GM19328 (cell line): ENCODE measurements at regions not wholly inside any gene's neighbourhood (a gene's known extent, or its start where the extent isn't known, plus 50 kb on each side); places are given as distances from the start of the nearest gene placed in this dataset.

Source experiments
- ATAC-seq: cut with Tn5 transposase; IDR thresholded peaks from one replicate; pipeline ENCODE4 v1.9.1; 2021; ENCODE audit warnings: mild to moderate bottlenecking, moderate library complexity; ENCODE audit not compliant: unreplicated experiment

DNA sequence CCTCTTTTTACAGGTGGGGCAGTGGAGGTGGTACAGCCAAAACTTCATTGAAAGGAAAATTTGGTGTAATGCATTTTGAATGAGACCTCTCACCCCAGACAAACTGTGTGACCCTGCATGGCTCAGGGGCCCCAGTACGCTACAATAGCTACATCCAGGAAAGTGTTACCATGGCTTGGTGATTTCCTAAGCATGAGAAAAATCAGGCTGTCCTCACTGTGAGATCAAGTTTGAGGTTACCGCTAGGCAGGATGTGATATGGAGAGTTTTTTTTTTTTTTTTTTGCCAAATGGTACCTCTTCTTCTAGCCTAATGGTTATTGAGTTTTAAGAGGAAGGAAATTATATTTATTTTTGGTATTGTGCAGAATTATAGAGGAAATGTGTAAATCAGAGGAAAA is 305.3 kb downstream of the CD83 start:
- ATAC-seq: no peak

DNA sequence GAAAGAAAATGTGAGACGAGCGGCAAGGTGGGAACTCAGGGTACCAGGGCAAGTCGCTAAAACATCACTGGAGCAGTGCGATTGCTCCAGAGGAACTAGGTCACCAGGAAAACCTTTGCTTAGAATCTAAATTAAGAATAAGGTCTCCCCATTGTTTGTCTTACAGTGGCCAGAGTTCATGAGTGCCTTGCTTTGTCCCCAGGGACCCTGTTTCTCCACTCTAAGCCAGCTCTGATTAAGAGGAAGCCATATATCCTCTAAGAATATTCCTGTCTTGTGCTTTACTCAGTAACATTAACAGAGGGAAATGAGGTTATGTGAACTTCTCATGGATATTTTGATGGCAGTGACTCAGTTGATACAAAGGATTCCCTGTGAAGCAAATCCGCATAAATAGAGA is 305.8 kb downstream of the CD83 start:
- ATAC-seq: no peak

DNA sequence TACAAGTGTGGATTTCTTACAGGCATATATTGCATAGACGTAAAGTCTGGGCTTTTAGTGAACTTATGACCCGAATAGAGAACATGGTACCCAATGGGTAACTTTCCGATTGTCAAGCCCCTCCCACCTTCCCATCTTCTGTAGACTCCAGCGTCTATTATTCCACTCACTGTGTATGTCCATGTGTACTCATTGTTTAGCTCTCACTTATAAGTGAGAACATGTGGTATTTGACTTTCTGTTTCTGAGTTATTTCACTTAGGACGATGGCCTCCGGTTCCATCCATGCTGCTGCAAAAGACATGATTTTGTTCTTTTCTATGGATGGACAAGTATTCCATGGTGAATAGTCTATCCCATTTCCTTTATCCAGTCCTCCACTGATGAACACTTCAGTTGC is 306.4 kb downstream of the CD83 start:
- ATAC-seq: no peak

DNA sequence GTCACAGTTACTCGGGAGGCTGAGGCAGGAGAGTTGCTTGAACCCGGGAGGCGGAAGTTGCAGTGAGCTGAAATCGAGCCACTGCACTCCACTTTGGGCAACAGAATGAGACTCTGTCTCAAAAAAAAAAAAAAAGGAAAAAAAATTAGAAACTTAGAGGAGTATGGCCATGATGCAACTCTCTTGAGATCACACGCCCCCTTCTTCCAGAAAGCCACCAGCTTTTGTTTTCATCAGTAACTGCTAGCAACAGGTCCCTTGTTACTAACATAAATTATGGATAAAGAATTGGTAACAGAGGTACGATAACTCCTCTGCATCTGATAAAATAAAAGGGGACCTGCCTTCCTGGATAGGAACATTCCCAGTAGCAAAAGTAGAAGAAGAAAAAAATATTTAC is 308.2 kb downstream of the CD83 start:
- ATAC-seq: no peak

DNA sequence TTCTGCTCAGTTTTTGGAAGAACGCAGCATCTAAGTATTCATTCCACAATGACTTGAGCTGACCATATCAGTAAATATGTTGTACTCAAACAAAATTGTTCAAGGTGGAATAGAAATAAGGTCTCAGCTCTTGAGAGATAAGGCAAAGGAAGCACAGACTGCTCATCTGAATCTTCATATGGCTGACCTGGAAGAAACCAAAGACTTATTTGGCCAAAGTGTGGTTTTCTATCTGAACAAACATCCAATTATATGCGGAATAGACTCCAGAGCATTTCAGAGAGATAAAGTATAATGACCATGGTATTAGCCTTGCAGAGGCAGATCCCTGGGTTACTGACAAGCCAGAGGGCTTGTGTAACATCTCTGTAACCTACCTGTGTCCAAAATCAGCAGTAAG is 308.7 kb downstream of the CD83 start:
- ATAC-seq: no peak

DNA sequence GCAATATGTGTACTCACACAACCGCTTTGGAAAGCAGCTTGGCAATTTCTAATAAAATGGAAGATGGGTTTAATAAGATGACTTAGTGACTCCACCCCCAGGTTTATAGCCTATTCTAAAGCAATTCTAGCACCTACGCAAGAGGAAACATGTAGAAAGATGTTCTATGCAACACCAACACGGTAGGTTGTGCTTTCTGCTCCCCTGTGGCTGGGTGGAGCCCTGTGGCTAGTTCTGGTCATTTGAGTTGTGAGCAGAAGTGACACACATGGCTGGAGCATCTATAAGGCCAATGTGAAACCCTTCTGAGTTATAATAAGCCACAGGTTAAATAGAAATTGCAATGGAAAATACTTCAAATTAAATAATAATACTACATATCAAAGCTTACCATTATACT is 310.7 kb downstream of the CD83 start:
- ATAC-seq: no peak

DNA sequence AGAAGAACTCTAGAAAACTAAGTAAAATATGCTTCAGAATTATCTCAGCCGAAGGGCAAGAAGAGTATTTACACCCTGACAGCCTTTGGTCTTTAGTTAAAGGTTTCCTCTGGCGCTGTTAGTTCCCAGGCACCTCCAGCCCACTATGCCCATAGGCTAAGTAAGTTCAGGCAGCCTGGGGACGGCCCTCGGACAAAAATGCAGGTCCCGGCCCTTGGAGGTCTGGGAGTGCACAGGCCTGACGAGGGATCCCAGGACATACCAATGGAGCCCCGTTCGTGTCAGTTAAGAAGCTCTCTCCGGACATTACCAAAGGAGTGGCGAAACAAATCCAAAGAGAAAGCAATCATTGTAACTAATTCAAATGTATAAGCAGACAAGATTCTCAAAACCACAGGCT is 311.8 kb downstream of the CD83 start:
- no peak for ATAC-seq

DNA sequence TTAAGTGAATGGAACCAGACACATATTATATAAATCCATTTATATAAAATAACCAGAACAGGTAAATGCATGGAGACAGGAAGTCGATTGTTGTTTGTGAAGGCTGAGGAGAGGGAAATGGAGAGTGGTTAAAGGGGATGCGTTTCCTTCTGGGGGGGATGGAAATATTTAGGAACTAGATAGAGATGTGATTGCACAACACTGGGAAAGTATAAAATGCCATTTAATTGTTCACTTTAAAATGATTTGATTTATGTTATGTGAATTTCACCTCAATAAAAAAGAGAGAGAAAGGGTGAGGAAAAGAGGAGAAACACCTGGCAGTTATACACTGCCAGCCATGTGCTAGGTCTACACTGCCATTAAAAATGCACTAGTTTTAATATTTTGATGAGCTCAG is 312.6 kb downstream of the CD83 start:
- no peak for ATAC-seq

DNA sequence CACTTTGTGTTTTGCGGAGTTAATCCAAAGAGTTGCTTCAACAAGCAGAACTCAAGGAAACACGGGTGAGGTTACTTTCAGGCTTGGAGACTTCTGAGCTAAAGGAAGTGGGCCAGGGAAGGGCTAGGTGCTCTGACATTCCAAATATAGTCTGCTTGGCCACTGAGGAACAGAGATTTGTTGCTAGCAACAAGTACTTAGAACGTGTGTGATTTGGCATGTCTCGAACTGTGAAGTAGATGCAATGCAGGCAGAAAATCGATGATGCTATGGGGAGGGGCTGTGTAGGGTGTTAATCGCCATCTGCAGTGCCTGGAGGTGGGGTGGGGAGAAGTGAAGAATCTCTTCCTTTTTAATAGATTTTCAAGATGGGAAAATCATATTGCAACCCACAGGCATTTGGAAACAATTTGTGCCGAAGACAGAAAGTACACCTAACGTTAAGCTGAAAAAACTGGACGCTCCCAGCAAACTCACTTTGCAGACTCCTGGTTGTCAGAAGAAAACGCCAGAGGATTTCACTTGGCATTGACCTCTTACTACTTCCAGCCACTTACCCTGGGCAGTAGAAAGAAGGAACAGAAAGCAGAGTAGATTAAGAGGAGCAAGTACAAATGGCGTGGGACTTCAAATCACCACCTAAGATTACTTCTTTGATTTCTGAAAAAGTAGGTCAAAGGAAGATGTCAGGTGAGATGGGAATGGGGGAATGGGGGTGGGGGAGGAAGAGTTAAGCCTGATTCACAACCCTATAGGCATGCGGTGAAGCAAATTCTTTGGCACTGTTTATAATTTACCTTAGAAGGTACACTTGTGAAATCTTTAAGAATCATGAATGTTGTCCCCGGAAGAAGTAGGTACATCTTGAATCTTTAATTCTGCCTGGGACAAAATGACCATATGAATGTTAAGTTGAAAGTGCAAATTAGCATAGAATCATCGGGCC is 314.1 kb downstream of the CD83 start:
- ATAC-seq: no peak

DNA sequence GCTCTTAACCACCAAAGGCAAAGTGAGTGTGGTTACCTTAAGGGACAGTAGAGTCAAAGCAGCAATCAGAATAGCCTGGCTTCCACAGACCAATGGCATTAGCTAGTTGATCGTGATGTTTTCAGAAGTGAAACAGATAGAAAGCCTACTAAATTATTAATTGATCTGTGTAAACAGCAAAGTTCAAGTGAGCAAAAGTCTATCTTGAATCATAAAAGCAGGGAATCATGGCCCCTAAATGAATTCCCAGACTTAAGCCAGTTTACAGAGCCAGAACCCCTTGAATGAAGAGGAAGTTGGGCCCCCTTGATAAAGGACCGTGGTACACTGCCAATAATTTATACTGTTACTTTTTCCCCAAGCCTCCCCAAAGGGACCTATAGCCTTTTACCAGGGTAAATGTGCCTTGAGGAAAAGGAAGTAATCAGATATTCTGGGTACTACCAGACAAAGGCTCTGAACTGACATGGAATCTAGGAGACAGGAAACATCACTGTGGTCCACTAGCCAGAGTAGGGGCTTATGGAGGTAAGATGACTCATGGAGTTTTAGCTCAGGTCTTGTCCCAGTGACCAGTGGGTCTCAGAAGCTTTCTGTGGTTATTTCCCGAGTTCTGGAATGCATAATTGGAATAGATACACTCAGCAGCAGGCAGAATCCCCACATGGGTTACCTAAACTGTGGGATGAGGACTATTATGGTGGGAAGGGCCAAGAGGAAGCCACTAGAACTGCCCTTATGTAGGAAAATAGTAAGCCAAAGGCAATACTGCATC is 317.5 kb downstream of the CD83 start:
- ATAC-seq: no peak

DNA sequence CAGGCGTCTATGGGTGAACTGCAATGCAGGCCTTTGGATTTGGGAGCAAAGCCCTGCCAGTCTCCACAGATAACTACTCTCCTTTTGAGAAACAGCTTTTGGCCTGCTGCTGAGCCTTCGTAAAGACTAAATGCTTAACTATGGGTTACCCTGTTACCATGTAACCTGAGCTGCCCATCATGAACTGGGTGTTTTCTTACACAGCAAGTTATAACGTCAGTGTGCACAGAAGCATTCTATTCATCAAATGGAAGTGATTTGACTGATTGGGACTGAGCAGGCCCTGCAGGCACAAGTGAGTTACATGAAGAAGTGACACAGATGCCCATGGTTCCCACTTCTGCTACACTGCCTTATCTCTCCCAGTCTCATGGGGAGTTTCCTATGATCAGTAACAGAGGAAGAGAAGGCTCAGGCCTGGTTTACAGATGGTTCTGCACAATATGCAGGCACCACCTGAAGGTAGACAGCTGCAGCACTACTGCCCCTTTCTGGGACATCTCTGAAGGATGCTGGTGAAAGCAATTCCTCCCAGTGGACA is 319.1 kb downstream of the CD83 start:
- ATAC-seq: no peak

DNA sequence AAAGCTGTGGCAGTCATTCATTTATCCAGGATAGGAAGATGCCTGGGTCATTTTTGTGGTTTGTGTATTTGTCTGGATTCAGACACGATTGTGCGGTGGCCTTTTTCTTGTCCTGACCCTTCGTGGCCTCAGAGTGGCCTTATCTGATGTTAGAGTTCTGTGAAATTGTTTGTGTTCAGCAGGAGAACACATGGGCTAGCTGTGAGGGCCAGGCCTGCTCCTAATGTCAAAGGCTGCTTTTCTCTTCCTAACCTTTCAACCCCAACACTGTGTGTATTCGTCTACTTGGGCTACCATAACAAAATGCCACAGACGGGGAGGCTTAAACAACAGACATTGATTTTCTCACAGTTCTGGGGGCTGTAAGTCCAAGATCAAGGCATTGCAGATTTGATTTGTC is 321.8 kb downstream of the CD83 start:
- ATAC-seq: no peak

DNA sequence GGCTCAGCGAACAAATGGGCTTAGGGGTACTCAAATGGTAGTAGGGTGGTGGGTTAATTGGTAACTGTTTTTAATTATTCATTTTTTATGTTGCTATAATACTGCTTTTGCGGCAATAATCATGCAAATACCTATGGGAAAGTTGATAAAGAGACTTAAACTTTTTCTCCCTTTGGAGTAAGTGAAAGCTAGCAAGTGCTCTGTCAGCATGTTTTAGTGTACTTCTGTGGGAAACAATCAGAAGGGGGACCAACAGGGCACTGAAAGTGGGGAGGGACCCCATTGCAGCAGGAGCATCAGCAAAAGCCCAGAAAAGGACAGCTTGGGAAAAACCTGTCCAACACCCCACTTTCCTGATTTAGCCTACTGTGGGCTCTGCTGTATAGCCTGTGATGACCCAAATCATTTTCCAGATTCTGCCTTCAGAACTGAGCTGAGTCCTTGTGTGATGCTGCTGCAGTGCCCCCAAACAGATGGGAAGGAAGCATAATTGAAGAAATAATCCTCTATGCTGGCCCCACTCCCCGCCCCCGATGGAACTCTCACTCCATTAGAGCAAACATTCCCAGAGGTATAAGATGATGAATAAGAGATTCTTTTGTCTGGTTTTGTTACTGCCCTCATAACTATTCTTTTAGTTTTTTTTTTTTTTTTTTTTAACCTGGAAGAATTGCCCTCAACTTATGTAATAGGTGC is 322.8 kb downstream of the CD83 start:
- ATAC-seq: no peak

DNA sequence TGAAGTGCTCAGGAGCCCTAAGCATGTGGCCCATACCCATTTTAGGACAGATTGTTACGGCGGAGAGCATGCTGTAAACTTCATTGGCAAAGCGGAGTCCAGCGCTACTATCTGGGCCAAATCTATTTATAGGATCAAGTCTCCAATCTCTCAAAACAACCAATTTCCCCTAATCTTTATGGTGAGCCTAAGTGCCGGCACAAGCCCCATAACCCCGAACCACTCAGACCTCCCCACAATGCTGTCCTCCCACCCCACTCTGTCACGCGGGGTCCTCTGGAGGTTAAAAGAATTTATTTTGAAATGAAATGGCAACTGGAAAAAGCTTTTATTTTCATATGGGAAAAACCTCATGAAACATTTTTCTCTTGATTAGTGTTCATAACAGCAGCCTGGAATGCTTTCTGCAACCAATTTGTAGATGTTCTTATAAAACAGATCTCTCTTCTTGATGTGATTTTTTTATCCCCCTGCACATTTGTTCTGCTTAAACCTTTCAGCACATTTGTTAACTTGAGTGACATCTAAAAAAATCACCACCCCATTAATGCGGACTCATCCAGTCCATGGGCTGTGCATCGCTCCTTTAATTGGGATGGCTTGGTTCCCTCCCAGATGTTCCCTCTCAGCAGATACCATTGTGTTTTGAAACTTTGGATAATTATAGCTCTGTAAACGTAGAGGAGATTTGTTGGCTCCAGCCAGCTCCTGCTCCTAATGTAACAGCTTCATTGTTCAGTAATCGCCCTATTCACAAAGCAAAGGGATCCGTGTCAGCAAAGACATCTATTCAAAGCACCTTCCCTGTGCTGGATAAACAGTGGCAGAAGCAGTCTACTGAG is 323.6 kb downstream of the CD83 start:
- ATAC-seq: no peak

DNA sequence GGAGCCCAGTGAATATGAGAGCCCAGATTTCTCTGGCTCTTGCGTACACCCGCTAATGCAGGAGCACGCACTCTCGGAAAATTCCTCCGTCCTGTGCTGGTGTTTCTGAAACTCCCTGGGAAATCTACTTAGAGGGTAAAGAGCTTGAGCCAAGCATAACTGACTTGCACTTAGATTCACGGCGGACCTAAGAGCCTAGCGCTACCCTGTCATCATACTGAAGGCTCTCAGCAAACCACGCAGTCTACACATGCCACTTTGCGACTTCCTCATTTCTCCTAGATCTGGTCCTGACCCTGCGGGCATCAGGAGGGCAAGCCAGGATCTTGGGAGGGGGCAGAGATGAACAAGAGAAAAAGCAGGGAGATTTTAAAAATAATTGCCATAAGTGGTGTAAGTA is 324.7 kb downstream of the CD83 start:
- no peak for ATAC-seq

DNA sequence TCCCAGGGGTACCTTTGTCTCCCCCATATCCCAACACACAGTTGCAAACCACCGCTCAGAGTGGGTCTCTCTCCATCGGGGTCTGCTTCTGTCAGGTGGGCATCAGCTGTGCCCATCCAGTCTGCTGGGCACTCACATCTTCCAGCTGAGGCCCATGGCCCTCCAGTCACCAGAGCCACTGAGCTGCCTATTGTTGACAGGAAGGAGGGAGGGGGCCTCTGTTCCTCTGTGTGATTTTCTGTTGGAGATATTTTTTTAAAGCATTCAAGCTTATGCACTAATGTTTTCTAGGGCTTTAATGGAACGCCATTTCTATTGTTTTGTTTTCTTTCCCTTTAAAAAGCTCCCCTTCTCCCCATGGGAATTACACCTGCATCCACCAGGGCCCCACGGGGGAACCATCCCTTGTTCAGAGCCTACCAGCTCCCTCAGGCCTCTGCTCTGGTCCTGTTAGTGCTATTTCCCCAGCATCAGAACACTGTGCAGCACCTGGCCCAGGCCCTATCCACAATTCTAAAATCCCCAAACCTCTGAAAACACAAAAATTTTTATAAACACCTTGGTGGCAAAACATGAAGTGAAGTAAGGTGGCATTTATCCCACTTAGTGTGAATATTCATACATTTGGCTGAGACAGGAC is 326.2 kb downstream of the CD83 start:
- no peak for ATAC-seq

DNA sequence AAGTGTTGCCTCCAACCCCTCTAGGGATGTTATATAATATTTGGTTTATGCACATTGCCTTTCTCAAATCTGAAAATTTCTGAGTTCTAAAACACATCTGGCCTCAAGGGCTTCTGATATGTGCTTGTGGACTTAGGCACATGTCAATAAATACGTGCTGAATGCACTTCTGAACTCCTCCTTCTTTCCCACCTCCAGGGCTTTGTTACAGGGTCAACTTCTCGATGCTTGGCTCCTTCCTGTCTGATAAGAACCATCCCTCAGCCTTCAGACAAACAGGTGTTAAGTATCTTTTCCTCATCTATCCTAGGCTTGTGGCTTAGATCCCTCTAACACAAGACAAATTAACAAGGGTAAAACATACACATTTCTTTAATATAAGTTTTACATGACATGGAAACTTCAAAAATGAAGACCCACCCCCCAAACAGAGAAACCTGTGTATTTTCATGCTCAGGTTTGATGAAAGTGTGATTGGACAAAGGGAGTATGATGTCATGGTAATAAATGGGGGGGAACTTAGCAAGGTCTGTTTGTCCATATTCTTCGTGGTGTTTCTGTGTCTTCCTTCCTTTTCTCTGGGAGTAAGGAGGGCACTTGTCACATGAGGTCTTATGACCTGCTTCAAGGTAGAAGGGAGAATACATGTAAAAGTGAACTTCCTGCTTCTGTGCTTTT is 326.9 kb downstream of the CD83 start:
- no peak for ATAC-seq

DNA sequence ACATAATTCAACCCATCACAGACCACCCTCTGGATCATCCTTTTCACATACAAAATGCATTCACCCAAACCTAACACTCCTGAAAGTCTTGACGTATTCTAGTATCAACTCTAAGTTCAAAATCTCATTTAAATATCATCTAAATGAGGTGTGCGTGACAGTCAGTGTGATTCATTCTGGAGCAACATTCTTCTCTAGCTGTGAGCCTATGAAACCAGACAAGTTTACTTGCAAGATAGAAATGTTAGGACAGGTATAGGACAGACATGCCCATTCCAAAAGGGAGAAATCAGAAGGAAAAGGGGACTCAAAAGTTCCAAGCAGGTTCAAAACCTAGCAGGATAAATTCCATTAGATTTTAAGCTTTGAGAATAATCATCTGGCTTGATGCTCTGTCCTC is 329.7 kb downstream of the CD83 start:
- no peak for ATAC-seq

DNA sequence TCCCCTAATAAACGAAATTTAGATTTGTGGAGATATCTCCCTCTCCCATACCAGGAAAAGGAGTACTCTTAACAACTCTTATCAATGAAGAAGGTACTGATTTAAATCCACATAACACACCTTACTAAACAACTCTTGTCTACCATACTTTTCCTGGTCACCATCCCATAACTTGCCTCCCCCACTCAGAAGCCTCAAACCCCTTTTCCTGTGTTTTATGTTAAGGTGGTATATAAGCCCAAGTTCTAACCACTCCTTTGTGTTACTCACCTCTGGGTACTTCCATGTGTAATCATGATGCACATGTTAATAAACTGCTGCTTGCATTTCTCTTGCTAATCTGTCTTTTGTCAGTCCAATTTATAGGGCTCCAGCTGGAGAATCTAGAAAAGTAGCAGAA is 330.7 kb downstream of the CD83 start:
- ATAC-seq: no peak
